Urinary bladder (tissue), 3 donors: ENCODE measurements at regions not wholly inside any gene's neighbourhood (a gene's known extent, or its start where the extent isn't known, plus 50 kb on each side); places are given as distances from the start of the nearest gene placed in this dataset.

Source experiments
- DNase-seq: peaks from one replicate; pipeline ENCODE4 v3.0.0-alpha.2; 2015; ENCODE audit errors: extremely low spot score
- H3K27ac ChIP-seq: one replicate; pipeline ENCODE4 v1.5.1; 2013; ENCODE audit warnings: low read depth, mild to moderate bottlenecking, moderate library complexity
- H3K36me3 ChIP-seq: one replicate; pipeline ENCODE4 v1.6.1; 2013; ENCODE audit warnings: mild to moderate bottlenecking, moderate library complexity; ENCODE audit not compliant: insufficient read depth
- H3K4me1 ChIP-seq: one replicate; pipeline ENCODE4 v1.6.1; 2013; ENCODE audit warnings: mild to moderate bottlenecking, moderate library complexity; ENCODE audit not compliant: insufficient read depth
- H3K4me3 ChIP-seq: one replicate; pipeline ENCODE4 v1.5.1; 2013; ENCODE audit warnings: low read depth, low read length
- WGBS: extraction: QIAGEN DNeasy Blood & Tissue Kit; methylation state at CpG from one replicate; pipeline ENCODE4 v1.1.7; 2013; 5-methylcytosine and 5-hydroxymethylcytosine counted together
- donor health status: healthy with polysubstance abuse.
- donor health status: healthy.

DNA sequence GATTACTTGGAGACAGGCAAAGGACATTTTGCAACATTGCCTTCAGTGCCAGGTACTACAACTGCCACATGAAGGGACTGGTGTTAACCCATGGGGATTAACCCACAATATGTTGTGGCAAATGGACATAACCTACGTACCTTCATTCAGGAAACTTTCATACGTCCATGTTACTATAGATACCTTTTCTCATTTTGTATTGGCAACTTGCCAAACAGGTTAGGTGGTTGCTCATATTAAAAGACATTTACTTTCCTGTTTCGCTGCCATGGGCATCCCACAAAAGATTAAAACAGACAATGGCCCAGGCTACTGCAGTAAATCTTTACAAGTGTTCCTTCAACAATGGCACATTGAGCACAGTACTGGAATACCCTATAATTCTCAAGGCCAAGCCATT lies 925.3 kb downstream of the SLITRK6 start:
- Histone ChIP-seq H3K36me3 (no peaks in the 10 kb centered on the region), H3K4me1 (no peaks in the 10 kb centered on the region), H3K27ac (no peak overlapping the region), H3K4me3 (no peak overlapping the region)
- WGBS = 80% methylated on average over 3 of the region's 3 CpGs
- DNase-seq = no peak

DNA sequence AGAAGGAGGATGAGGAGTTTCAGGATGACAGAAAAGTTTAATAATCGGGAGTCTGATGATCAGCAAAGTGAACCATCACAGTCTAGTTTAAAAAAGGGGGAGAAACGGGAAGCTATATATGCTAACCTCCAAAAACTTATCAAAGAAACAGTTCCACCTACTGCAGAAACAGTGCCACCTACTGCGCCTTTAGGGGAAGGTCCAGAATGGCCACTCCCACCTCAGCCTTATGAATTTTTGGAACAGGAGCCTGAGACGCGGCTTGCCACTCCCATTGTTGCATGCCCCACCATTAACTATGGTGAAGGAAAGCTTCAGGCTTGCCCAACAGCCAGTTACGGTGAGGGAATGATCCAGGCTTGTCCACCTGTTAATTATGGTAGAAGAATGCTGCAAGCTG lies 929.0 kb downstream of the SLITRK6 start:
- 90% methylated on average over 6 of the region's 6 CpGs for WGBS
- Histone ChIP-seq H3K4me1 (no peaks in the 10 kb centered on the region), H3K4me3 (no peak overlapping the region), H3K36me3 (no peaks in the 10 kb centered on the region), H3K27ac (no peak overlapping the region)
- no peak for DNase-seq

DNA sequence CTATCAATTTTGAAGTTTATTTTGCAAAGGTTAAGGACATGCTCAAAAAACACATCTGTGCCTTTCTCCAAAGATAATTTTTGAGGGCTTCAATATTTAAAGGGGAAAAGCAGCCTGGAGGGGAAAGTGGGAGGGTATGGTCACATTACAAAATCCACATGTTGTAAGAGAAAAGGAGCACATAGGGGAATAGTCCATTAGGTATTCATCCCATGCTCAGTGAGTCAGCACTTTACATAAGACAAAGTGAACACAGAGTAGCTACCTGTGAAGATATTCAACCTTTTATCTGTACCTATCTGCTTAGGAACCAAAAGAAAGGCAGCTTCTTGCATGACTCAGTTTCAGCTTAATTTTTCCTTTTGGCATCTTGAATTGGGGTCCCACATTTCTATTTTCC lies 932.0 kb downstream of the SLITRK6 start:
- DNase-seq = no peak
- no peaks in the 10 kb centered on the region for H3K36me3 ChIP-seq
- no peaks in the 10 kb centered on the region for H3K4me1 ChIP-seq
- no peak overlapping the region for H3K4me3 ChIP-seq
- H3K27ac ChIP-seq = no peak overlapping the region

DNA sequence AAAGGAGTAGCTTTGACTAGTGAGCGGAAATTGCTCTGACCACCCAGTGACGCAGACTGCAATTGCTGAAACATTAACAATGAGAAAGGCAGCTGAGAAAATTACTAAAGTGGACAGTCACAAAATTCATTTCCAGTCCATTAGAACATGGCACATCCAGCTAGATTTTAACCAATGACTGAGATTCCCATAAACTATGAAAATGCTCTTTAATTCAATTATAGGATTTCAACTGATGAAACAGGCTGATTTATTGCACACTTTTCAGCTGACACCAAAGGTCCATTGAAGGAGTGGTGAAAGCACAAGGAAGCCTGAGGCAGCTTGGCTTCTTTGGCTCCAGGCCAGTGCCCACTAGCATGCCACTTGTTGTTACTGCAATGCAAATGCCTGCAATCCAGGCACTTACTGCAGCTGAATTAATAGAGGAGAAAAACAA lies 933.4 kb downstream of the SLITRK6 start:
- no peak overlapping the region for H3K27ac ChIP-seq
- no peak for DNase-seq
- no peaks in the 10 kb centered on the region for H3K4me1 ChIP-seq
- 79% methylated on average over 2 of the region's 2 CpGs for WGBS
- H3K36me3 ChIP-seq = no peaks in the 10 kb centered on the region
- no peak overlapping the region for H3K4me3 ChIP-seq

DNA sequence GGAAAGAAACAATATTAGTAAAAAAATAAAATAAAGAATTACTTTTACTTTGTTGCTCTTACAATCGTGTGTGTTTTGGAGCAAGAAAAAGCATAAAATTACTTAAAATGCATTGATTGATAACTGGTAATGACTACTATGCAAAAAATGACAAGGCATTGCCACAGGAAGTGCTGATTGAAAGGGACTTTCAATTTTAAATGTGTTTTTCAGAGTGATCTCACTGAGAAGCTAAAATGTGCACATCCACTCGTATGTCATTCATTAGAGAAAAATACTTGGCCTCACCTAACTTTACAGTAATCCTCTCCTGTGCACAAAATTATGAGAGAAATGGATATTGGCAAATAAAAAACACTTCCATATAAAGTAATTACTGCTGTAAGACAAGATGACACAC lies 934.9 kb downstream of the SLITRK6 start:
- Histone ChIP-seq H3K4me3 (no peak overlapping the region), H3K36me3 (no peaks in the 10 kb centered on the region), H3K4me1 (no peaks in the 10 kb centered on the region), H3K27ac (no peak overlapping the region)
- DNase-seq = no peak
- 80% methylated on average over 2 of the region's 2 CpGs for WGBS

DNA sequence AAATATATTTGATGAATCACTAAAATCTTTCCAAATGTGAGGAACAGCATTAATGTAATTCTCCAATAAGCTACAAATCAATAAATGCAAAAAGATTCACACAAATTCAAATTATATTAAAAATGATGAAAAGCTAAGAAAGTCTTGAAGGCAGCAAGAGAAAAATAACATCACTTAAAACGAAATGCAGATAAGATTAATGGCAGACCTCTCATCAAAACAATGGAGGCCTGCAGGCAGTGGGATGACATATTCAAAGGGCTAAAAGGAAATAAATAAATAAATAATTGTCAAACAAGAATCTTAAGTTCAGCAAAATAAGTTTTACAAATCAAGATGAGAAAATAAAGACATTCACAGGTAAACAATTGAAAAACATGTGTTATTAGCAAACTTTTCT lies 952.1 kb downstream of the SLITRK6 start:
- Histone ChIP-seq H3K27ac (no peak overlapping the region), H3K4me3 (no peak overlapping the region), H3K36me3 (no peaks in the 10 kb centered on the region), H3K4me1 (no peaks in the 10 kb centered on the region)
- 83% methylated on average over 1 of the region's 1 CpG for WGBS
- DNase-seq = no peak

DNA sequence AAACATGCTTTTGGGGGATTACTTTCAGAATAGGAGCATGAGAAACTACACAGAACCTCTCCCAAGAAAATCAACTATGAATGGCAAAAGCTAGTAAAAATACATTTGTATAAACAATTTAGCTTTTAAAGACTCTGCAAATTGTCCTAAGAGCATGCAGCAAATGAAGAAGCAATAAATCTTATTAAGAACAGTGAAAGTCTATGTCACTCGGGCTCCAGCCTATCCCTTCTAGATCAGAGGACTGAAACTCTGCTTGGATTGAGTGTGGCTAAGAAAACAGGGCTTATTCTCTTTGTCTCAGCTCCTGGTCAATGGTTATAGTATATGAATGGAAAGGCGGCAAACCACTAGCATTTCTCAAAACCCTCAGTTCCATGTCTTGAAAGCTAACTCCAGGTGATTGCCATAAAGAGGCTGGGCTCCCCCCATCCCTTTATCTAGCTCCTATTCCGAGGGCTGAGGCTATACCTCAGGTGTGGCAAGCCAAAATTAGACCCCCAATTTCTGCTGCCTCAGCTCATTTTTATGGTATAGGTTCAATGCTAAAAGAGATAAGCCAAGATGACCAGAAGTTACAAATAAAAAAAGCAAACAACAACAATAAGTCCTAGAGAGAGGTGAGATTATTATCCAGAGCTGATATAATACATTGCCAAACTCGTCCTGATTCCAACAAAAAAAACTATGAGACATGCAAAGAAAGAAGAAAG lies 953.2 kb downstream of the SLITRK6 start:
- DNase-seq = no peak
- Histone ChIP-seq H3K27ac (no peak overlapping the region), H3K4me3 (no peak overlapping the region), H3K36me3 (no peaks in the 10 kb centered on the region), H3K4me1 (no peaks in the 10 kb centered on the region)
- 26% methylated on average over 4 of the region's 4 CpGs for WGBS

DNA sequence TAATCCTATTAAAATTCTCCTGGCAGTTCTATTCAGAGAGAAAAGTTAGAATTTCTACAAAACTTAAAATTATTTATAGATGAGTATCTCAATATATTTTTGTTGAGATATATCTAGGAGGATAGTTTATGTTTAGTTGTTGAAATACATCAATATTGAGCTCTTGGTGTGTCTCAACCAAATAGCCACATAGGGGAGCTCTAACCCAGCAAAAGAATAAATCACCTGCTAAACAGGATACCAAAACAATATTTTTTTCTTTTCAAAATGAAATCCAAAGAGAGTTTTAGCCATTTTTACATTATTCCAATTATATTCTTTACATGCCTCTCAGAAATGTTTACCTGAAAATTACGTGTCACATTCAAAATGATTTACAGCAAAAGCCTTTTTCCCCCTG lies 954.7 kb downstream of the SLITRK6 start:
- H3K36me3 ChIP-seq = no peaks in the 10 kb centered on the region
- no peak overlapping the region for H3K4me3 ChIP-seq
- H3K4me1 ChIP-seq = no peaks in the 10 kb centered on the region
- no peak overlapping the region for H3K27ac ChIP-seq
- 24% methylated on average over 1 of the region's 1 CpG for WGBS
- no peak for DNase-seq

DNA sequence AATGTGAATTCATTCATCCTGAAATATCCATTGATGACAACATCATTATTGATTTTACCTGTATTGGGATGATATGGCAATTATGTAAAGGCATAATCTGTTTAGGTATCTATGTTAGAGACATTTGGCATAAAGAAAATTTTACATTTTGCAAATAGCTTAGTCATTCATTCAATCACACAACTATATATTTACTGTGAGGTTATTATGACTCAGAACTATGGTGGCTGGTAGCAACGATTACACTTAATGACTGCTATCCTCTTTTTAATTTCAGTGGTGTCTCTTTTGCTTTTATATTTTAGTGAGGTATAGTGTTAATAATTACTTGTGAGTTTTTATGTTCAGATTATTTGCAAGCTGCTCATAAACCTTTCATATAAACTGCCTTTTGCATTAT lies 955.9 kb downstream of the SLITRK6 start:
- DNase-seq = no peak
- Histone ChIP-seq H3K27ac (no peak overlapping the region), H3K36me3 (no peaks in the 10 kb centered on the region), H3K4me3 (no peak overlapping the region), H3K4me1 (no peaks in the 10 kb centered on the region)
- WGBS = 49% methylated on average over 1 of the region's 1 CpG

DNA sequence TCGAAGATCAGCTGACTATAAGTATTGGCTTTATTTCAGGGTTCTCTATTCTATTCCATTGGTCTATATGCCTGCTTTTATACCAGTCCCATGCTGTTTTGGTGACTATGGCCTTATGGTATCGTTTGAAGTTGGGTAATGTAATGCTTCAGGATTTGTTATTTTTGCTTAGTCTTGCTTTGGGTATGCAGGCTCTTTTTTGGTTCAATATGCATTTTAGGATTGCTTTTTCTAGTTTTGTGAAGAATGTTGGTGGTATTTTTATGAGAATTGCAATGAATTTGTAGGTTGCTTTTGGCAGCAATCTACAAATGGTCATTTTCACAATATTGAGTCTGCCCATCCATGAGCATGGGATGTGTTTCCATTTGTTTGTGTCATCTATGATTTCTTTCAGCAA lies 951.9 kb upstream of the SLITRK1 start:
- no peak for DNase-seq
- 92% methylated on average over 2 of the region's 2 CpGs for WGBS
- Histone ChIP-seq H3K4me1 (no peaks in the 10 kb centered on the region), H3K4me3 (no peak overlapping the region), H3K36me3 (no peaks in the 10 kb centered on the region), H3K27ac (no peak overlapping the region)

DNA sequence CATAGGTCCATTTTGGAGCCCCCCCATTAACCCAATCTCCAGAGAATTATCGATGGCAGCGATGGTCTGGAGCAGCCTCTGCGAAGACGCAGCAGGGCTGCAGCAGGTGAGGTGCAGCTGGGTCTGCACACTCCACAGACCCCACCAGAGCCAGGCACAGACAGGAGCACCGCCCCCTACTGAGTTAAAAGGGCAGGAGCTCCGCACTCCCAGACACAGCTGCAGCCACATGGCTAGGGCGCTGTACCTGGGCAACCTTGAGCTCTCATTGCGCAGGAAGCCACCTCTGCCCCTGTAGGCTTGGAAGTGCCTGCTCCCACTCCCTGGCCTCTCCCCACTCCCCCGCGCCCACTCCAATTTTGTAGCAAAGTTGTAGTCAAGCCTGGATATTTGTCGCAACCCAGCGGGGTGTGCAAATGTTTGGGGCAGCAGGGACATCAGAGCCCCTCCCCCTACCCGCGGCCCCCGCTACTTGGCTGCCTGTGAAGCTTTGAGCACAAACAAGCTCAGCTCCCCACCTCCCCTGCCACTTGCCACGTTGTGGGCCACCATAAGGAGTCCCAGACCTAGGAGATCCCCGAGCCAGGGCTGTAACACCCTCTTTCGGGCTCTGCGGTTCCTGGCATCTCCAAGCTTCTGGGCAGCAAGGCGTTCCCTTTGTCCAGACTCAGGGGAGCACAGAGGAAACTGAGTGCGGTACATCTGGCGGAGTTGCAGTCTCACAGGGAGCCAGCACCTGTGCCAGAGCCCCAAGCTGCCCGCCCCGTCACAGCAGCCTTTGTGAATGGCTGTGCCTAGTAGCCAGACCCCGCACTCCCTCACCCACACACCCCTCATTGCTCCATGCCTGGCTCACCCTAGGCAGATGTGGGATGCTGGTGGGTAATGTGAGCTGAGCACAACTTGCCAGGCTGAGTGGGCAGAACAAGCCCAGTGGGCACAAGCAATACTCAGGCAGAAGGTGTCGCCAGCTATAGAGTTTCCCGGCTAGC lies 949.7 kb upstream of the SLITRK1 start:
- H3K27ac ChIP-seq = no peak overlapping the region
- H3K4me1 ChIP-seq = no peaks in the 10 kb centered on the region
- H3K4me3 ChIP-seq = no peak overlapping the region
- no peak for DNase-seq
- no peaks in the 10 kb centered on the region for H3K36me3 ChIP-seq
- 93% methylated on average over 27 of the region's 27 CpGs for WGBS

DNA sequence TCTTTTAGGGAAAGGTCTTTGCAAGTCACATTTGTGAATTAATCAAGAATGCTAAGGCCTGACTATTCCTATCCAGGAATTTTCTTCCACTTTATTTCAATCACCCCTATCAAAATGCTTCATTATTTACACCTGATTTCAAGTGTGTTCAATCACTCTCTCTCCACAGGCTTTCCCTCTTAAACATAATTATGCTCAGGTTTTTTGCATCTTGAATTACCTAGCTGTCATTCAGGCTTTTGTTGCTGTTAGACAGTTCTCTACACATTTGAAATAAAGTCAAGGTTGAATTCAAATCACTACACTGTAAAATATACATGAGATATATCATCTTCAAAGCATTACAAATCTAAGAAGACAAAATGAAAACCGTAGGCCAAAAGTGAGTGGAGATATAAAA lies 941.3 kb upstream of the SLITRK1 start:
- no peak for DNase-seq
- 63% methylated on average over 1 of the region's 1 CpG for WGBS
- no peaks in the 10 kb centered on the region for H3K4me1 ChIP-seq
- H3K4me3 ChIP-seq = no peak overlapping the region
- H3K36me3 ChIP-seq = no peaks in the 10 kb centered on the region
- H3K27ac ChIP-seq = no peak overlapping the region

DNA sequence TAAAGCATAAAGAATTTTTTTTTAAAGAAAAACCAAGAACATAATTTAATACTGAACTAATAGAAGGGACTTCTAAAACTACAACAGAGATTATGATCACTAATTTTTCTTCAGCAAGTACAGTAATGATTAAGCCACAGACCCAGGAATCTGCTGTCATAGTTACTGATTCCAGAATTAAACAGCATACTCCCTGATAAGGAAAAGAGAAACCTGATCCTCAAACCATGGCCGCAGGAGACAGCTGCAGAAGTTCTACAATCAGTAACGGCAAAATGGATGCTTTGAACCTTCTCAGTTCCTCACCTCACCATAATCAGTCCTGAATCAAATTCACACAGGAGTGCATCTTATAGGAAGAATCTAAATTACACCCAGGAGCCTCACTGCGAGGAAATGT lies 939.0 kb upstream of the SLITRK1 start:
- no peak overlapping the region for H3K4me3 ChIP-seq
- no peak for DNase-seq
- H3K27ac ChIP-seq = no peak overlapping the region
- no peaks in the 10 kb centered on the region for H3K36me3 ChIP-seq
- H3K4me1 ChIP-seq = no peaks in the 10 kb centered on the region
- 37% methylated on average over 3 of the region's 3 CpGs for WGBS

DNA sequence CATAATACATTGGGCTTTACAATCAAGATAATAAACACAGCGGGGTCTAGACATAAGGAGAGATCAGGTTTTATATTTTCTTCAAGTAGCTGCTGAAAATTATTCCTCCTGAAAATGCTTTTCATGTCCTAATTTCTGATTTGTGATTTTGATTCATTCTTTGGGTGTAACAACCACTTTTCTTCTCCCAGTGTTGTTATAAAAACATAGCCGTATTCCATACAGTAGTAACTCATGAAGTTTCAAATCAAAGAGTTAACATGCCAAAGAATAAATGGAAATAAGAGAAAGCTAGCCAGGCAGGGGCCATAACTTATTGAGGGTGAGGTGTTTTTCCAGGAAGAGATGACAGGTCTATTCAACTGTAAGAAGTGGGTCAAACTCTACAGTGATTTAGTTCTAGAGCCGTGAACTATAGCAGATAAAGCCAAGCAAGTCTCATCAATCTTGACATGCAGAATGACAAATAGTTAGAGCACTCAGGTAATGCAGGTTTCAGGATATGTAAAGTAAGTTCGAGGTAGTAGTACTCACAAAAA lies 934.4 kb upstream of the SLITRK1 start:
- no peak overlapping the region for H3K27ac ChIP-seq
- H3K4me3 ChIP-seq = no peak overlapping the region
- no peaks in the 10 kb centered on the region for H3K36me3 ChIP-seq
- DNase-seq = no peak
- no peaks in the 10 kb centered on the region for H3K4me1 ChIP-seq
- 62% methylated on average over 4 of the region's 4 CpGs for WGBS
